HUES64 (cell line): ENCODE measurements at regions not wholly inside any gene's neighbourhood (a gene's known extent, or its start where the extent isn't known, plus 50 kb on each side); places are given as distances from the start of the nearest gene placed in this dataset.
"Not testable (repeated sequence)": the region's sequence is repeated elsewhere in the genome, so short reads cannot be mapped to it uniquely, and the experiment has no call there.

Source experiments
- H3K27ac ChIP-seq: 2 replicates; pipeline ENCODE4 v1.7.0; 2013; ENCODE audit warnings: low read depth, low read length, inconsistent platforms
- H3K27me3 ChIP-seq: 2 replicates; pipeline ENCODE4 v1.6.1; 2013; ENCODE audit warnings: mild to moderate bottlenecking, low read length; ENCODE audit not compliant: insufficient read depth
- H3K36me3 ChIP-seq: 2 replicates; pipeline ENCODE4 v1.6.1; 2013; ENCODE audit warnings: mild to moderate bottlenecking, low read length; ENCODE audit not compliant: insufficient read depth
- H3K4me1 ChIP-seq: 2 replicates; pipeline ENCODE4 v1.6.1; 2013; ENCODE audit warnings: mild to moderate bottlenecking, low read length, moderate library complexity; ENCODE audit not compliant: insufficient read depth
- H3K4me3 ChIP-seq: 2 replicates; pipeline ENCODE4 v1.5.1; 2013; ENCODE audit warnings: mild to moderate bottlenecking, low read length, moderate library complexity
- H3K9ac ChIP-seq: 2 replicates; pipeline ENCODE4 v1.6.1; 2013; ENCODE audit warnings: mild to moderate bottlenecking, low read depth, low read length
- H3K9me3 ChIP-seq: 2 replicates; pipeline ENCODE4 v1.6.1; 2013; ENCODE audit warnings: low read depth, low read length; ENCODE audit not compliant: insufficient read depth
- WGBS: fragments of 150-250, 120-280 bp; methylation state at CpG from one replicate; pipeline ENCODE4 v1.1.7; 2013; ENCODE audit warnings: missing lambda C conversion rate; 5-methylcytosine and 5-hydroxymethylcytosine counted together

DNA sequence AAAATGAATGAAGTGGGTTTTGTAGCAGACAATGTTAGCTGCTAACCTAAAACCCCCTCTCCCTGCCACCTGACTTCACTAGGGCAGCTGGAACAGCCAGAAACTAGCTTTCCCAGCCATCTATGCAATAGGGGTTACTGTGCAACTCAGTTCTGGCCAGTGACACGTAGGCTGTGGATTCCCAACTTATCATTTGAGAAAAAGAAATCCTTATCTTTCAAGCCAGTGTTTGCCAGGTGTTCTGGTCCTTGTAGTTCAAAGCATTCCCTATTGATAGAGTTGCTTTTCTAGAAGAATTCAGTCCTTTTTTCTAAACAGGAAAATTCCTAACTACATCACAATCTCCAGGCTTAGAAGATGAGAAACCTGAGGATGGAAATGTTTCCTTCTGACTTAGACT lies 144.5 kb upstream of the ELAC2 start:
- 76% methylated on average over 1 of the region's 1 CpG for WGBS
- Histone ChIP-seq H3K27ac (no peak overlapping the region), H3K9ac (no peak overlapping the region), H3K27me3 (no peaks in the 10 kb centered on the region), H3K9me3 (0 out of 2 replicates have a peak, but pooled peaks cover 3% of the 10 kb centered on the region), H3K4me3 (no peak overlapping the region), H3K4me1 (no peaks in the 10 kb centered on the region), H3K36me3 (no peaks in the 10 kb centered on the region)

DNA sequence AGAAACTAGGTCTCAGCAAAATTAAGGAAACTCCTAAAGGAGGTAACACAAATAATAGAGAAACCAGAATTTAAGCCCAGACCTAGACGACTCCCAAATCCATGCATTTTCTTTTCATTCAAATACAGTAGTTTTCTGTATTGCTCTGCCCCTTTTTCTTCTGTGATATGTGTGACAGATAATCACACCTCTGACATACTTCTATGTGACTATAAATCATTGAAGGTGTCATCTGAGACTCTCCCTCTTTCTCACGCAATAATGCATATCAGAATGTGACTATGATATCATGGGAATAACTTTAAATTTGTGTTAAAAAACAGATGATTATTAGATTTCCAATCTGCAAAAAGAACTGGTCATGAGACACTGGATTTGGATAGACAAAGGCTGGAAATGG lies 143.0 kb upstream of the ELAC2 start:
- Histone ChIP-seq H3K4me1 (no peaks in the 10 kb centered on the region), H3K27ac (no peak overlapping the region)
- 100% methylated on average over 1 of the region's 2 CpGs for WGBS

DNA sequence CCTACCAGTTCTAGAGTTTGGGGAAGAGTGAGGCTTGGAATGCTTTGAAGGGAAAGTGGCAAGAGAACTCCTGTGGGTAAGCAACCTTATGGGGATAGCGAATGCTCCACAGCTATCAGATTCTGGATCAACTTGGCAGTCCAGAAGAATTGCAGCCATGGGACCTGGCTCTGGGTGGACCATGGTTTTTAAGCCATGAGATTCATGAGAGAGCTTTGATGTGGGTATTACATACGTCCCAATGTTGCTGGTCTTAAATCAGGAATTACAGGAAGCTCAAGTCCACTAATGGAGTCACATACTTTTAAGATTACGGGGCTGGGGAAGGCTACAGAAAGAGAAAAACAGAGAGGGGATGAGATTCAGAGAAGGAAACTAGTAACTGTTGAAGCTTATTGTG lies 142.5 kb upstream of the ELAC2 start:
- H3K9me3 ChIP-seq, result 0 out of 2 replicates have a peak, but pooled peaks cover 3% of the 10 kb centered on the region
- H3K27me3 ChIP-seq, result no peaks in the 10 kb centered on the region
- H3K36me3 ChIP-seq, result no peaks in the 10 kb centered on the region
- no peak overlapping the region for H3K27ac ChIP-seq
- H3K4me1 ChIP-seq, result no peaks in the 10 kb centered on the region
- H3K9ac ChIP-seq, result no peak overlapping the region
- 95% methylated on average over 3 of the region's 3 CpGs for WGBS
- H3K4me3 ChIP-seq, result no peak overlapping the region

More for the DNA sequence above, 143.0 kb upstream of the ELAC2 start:
- Histone ChIP-seq H3K9ac (no peak overlapping the region), H3K9me3 (0 out of 2 replicates have a peak, but pooled peaks cover 3% of the 10 kb centered on the region), H3K4me3 (no peak overlapping the region), H3K36me3 (no peaks in the 10 kb centered on the region), H3K27me3 (no peaks in the 10 kb centered on the region)

DNA sequence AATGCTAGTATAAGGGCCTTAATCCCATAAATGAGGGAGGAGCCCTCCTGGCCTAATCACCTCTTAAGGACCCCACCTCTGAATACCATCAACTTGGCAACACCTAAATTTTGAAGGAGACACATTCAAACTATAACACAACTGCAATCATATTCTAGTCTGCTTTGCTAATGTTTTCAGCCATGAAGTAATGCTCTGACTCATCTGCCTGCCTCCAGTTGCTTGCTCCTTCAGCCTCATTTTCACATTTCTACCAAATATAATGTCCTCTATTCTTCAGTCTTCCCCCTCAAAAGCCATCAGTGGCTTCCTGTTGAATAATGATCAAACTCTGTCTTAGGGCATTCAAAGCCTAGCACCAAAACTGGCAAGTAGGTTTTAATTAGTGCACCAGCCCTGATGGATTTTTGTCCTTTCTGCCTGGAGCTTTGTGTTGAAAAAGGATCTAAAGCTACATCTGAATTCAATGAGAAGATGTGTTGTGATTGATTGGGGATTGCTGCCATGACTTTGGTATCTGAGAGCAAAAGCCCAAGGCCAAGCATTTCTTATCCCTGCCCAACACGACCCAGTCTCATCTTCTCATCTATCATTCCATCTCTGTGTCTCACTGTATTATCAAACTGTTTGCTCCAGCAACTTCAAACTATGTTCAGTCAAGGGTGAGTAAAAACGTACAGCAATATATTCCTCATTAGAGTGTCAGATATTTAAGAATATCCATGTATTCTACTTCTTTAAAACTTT lies 140.8 kb upstream of the ELAC2 start:
- Histone ChIP-seq H3K36me3 (no peaks in the 10 kb centered on the region), H3K27ac (no peak overlapping the region), H3K4me3 (no peak overlapping the region), H3K4me1 (no peaks in the 10 kb centered on the region), H3K27me3 (no peaks in the 10 kb centered on the region), H3K9ac (no peak overlapping the region), H3K9me3 (no peaks in the 10 kb centered on the region)
- 90% methylated on average over 2 of the region's 2 CpGs for WGBS

DNA sequence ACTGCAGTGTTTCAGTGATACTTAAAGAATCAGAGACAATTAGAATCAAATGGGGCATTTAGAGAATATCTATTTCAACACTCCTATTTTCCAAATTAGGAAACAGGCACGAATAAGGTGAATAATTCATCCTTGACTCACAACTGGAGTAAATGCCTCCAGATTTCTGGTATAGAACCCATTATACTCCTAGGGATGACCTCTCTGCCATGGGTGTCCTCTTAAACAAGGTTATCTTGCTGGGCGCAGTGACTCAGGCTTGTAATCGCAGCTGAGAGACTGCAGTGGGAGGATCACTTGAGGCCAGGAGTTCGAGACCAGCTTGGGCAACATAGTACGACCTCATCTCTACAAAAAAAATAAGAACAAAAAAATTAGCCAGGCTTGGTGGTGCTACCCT lies 139.8 kb upstream of the ELAC2 start:
- H3K9ac ChIP-seq, result no peak overlapping the region
- 94% methylated on average over 5 of the region's 5 CpGs for WGBS
- H3K4me3 ChIP-seq, result no peak overlapping the region
- H3K27me3 ChIP-seq, result no peaks in the 10 kb centered on the region
- H3K36me3 ChIP-seq, result no peaks in the 10 kb centered on the region
- H3K9me3 ChIP-seq, result 0 out of 2 replicates have a peak, but pooled peaks cover 2% of the 10 kb centered on the region
- H3K4me1 ChIP-seq, result no peaks in the 10 kb centered on the region
- no peak overlapping the region for H3K27ac ChIP-seq

DNA sequence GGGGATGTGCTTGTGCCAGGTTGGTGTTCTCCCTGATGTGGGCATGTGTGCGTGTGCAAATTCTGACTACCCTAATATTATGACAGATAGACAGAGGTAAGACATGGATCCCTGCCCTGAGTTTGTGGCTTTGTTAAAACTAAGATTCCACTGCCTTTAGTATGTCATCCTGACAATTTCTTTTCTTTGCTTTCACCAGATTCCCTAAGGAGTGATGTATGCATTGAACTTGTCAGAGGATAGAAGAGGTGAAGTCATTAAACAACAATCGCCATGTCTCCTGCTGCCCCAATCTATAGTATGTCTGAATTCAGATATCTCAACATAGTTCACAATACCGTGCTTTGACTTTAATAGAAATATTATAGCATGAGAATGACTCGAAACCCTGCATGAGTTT lies 137.1 kb upstream of the ELAC2 start:
- Histone ChIP-seq H3K4me1 (no peaks in the 10 kb centered on the region), H3K27ac (no peak overlapping the region), H3K27me3 (no peaks in the 10 kb centered on the region), H3K9ac (no peak overlapping the region), H3K9me3 (0 out of 2 replicates have a peak, but pooled peaks cover 4% of the 10 kb centered on the region), H3K4me3 (no peak overlapping the region), H3K36me3 (no peaks in the 10 kb centered on the region)
- WGBS, result 98% methylated on average over 2 of the region's 4 CpGs

DNA sequence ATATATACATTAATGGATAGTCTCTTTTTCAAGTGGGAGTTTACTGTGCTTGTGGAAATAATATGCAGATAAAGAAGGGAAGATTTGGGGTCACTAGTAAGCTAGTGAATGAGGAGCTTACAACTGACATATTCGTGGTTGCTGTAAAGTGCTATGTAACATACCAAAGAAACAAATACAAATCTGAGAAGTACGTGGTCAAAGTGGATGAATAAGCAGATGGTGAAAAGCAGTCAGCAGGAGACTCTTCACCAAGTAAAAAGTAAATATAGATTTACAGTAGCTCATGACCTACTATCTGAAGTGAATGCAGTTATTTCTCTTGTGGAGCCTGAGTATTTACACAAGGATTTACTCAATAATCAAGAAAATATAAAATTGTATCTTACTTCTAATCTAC lies 136.6 kb upstream of the ELAC2 start:
- no peak overlapping the region for H3K9ac ChIP-seq
- WGBS, result 80% methylated on average over 1 of the region's 2 CpGs
- H3K4me3 ChIP-seq, result no peak overlapping the region
- H3K9me3 ChIP-seq, result 0 out of 2 replicates have a peak, but pooled peaks cover 4% of the 10 kb centered on the region
- H3K4me1 ChIP-seq, result no peaks in the 10 kb centered on the region
- H3K36me3 ChIP-seq, result no peaks in the 10 kb centered on the region
- H3K27me3 ChIP-seq, result no peaks in the 10 kb centered on the region
- H3K27ac ChIP-seq, result no peak overlapping the region

DNA sequence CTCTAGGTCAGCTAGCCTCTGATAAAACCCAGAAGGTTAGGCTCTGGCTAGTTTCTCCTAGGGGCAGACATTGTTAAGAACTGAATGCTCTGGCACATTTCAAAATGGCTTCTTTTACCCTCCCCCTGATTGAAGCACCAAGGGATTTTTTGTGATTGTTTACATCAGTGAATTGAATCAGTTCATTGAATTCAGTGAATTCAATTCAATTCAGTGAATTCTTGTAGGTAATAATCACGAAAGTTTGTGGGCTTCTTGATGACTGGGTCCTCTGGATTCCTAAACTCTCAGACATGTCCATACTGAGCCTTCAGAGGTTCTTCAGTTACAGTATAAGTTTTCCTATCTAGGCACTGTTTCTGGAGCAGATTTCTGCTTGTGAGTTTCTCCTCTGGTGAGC lies 135.2 kb upstream of the ELAC2 start:
- 100% methylated on average over 1 of the region's 1 CpG for WGBS
- no peaks in the 10 kb centered on the region for H3K4me1 ChIP-seq
- 0 out of 2 replicates have a peak, but pooled peaks cover 4% of the 10 kb centered on the region for H3K9me3 ChIP-seq
- no peak overlapping the region for H3K9ac ChIP-seq
- no peaks in the 10 kb centered on the region for H3K36me3 ChIP-seq
- H3K4me3 ChIP-seq, result no peak overlapping the region
- no peaks in the 10 kb centered on the region for H3K27me3 ChIP-seq
- H3K27ac ChIP-seq, result no peak overlapping the region

DNA sequence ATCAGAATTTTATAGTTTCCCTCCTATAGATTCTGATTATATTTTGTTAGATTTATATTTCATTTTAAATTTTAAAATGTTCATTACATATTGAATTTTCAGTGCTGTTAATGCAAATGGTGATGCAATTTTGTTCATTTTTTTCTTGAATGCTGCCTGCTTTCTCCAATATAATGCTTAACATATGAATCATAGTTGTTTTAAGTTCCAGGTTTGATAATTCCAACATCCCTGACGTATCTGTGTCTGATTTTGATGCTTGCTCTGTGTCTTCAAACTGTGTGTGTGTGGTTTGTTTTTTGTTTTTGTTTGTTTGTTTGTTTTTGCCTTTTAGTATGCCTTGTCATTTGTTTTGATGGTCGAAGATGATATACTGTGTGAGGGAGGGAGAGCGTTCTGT lies 134.7 kb upstream of the ELAC2 start:
- Histone ChIP-seq H3K27ac (no peak overlapping the region), H3K36me3 (no peaks in the 10 kb centered on the region), H3K27me3 (no peaks in the 10 kb centered on the region), H3K4me3 (no peak overlapping the region), H3K9me3 (0 out of 2 replicates have a peak, but pooled peaks cover 4% of the 10 kb centered on the region), H3K9ac (no peak overlapping the region), H3K4me1 (no peaks in the 10 kb centered on the region)
- 95% methylated on average over 3 of the region's 3 CpGs for WGBS

DNA sequence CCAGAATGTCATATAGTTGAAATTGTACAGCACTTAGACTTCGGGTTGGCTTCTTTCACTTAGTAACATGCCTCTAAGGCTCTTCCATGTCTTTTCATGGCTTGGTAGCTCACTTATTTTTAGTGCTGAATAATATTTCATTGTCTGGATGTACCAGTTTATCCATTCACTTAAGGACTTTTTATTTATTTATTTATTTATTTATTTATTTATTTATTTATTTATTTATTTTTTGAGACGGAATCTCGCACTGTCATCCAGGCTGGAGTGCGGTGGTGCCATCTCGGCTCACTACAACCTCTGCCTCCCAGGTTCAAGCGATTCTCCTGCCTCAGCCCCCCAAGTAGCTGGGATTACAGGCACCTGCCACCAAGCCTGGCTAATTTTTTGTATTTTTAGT lies 132.9 kb upstream of the ELAC2 start:
- not testable (repeated sequence) for H3K27me3 ChIP-seq, H3K4me3 ChIP-seq, H3K27ac ChIP-seq, H3K9me3 ChIP-seq, H3K9ac ChIP-seq, H3K4me1 ChIP-seq, H3K36me3 ChIP-seq
- 96% methylated on average over 6 of the region's 6 CpGs for WGBS

DNA sequence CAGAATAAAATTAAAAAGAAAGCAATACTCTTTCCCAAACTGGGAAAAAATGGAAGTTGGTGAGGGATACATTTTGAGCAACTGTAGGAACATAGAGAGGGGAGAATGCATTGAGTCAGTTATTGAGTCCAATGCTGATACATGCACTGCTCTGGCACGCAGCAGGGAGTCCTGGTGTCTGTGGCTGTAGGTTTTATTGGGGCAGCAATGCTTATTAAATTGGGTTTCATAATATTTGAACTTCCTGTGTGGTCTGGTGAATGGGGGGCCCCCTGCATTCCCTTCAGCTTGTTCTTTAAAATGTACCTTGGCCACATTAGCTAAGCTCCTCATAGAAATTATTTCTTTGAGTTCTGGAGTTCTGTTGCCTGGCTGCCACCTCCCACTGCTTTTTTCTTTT lies 125.2 kb upstream of the ELAC2 start:
- peaks cover 15% of the 10 kb centered on the region for H3K9me3 ChIP-seq
- H3K36me3 ChIP-seq, result no peaks in the 10 kb centered on the region
- no peaks in the 10 kb centered on the region for H3K27me3 ChIP-seq
- H3K4me3 ChIP-seq, result no peak overlapping the region
- no peak overlapping the region for H3K9ac ChIP-seq
- no peak overlapping the region for H3K27ac ChIP-seq
- WGBS, result 86% methylated on average over 1 of the region's 1 CpG
- peaks cover 7% of the 10 kb centered on the region for H3K4me1 ChIP-seq

DNA sequence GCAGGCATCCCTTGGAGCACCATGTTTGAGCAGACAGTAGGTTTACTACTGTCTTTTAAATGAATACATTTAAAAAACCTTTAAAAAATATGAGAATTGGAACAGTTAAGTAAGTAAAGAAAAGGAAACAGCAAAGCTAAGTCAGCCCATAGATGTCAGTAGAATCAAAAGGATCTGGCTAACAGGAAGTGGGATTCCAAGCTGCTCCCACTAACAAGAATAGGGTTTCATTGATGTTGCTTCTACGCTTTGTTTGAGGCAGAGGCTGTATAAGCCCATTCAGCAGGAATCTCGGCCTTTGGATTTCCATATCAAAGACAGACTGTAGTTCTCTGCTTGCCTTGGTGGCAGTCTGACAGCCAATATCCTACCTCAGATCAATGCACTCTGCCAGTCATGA lies 122.9 kb upstream of the ELAC2 start:
- Histone ChIP-seq H3K4me1 (peaks cover 7% of the 10 kb centered on the region), H3K36me3 (no peaks in the 10 kb centered on the region), H3K9me3 (peaks cover 16% of the 10 kb centered on the region), H3K27me3 (no peaks in the 10 kb centered on the region), H3K27ac (no peak overlapping the region), H3K4me3 (no peak overlapping the region), H3K9ac (no peak overlapping the region)
- 5% methylated on average over 2 of the region's 2 CpGs for WGBS
